ENCODE measurements at regions not wholly inside any gene's neighbourhood (a gene's known extent, or its start where the extent isn't known, plus 50 kb on each side); places are given as distances from the start of the nearest gene placed in this dataset.

DNA sequence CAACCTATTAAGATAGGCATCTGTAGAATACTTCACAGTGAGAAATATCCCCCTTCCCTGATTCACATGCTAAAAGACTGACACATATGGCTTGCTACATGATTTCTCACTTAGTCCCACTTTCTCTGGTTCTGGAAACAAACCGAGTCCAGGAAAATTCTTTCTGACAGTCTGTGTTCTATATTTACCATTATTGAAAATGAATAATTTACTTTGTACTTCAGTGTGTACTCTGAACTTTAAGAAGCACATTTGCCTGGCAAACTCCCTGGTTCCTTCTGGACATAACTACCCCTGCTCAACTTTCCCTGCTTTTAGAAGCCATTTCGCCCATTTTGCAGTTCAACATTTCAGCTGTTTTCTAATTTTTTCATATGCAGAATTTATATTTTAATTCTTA is 53.6 kb downstream of the APCS start:
- ChIA-PET POLR2A (no interaction called here), CTCF (interaction anchor here (1.3 kb wide), 1 partner anchor 367 kb away, joined by 3 read pairs; no protein-coding TSS in a partner anchor)
- Histone ChIP-seq H3K27ac (ENCODE audit: insufficient read depth, low read depth, low read length) (no peak overlapping the region), H3K4me3 (replicated peaks in 1 of 3; ENCODE audit: insufficient read depth in 1 of 3, low read depth in 1 of 3, low read length in 3 of 3) (no peak overlapping the region), H2AFZ (ENCODE audit: low read depth, low read length) (no peak overlapping the region), H3K79me2 (ENCODE audit: control insufficient read depth, insufficient read depth, low read length) (no peaks in the 10 kb centered on the region), H3K4me1 (ENCODE audit: control insufficient read depth, extremely low read depth, insufficient read depth, low read length) (no peaks in the 10 kb centered on the region), H3K9me1 (replicated peaks; ENCODE audit: control insufficient read depth, extremely low read depth, insufficient read depth, low read length) (no peaks in the 10 kb centered on the region), H4K20me1 (replicated peaks; ENCODE audit: control insufficient read depth, extremely low read depth, insufficient read depth, low read length) (no peaks in the 10 kb centered on the region), H3K9me3 (replicated peaks; ENCODE audit: control insufficient read depth, insufficient read depth, low read length) (peaks cover 2% of the 10 kb centered on the region), H3K27me3 (ENCODE audit: control insufficient read depth in 2 of 2, insufficient read depth in 2 of 2, low read length in 2 of 2) (no peaks in the 10 kb centered on the region), H3K36me3 (ENCODE audit: control insufficient read depth in 2 of 2, extremely low read depth in 1 of 2, insufficient read depth in 2 of 2, low read length in 2 of 2) (no peaks in the 10 kb centered on the region), H3K4me2 (ENCODE audit: insufficient read depth, low read length) (no peak overlapping the region), H3K9ac (replicated peaks; ENCODE audit: extremely low read depth, insufficient read depth, low read length) (no peak overlapping the region)
- DNase-seq (ENCODE audit: low read depth, low spot score) (no peak), FAIRE-seq (no peak)
- TF ChIP-seq EZH2 (IDR thresholded peaks at IDR 0.05; ENCODE audit: borderline replicate concordance, low read depth, low read length, severe bottlenecking) (no peak), GATA2 (IDR thresholded peaks at IDR 0.05; ENCODE audit: insufficient read depth, insufficient read length, low read depth, low read length) (no peak), POLR2A (IDR thresholded peaks at IDR 0.05; ENCODE audit: low read depth, low read length) (no peak), FOS (IDR thresholded peaks at IDR 0.05; ENCODE audit: borderline replicate concordance, insufficient read depth, low read length) (no peak), JUN (IDR thresholded peaks at IDR 0.05; ENCODE audit: borderline replicate concordance, insufficient read depth, insufficient read length, low read depth) (no peak), MYC (IDR thresholded peaks at IDR 0.05; ENCODE audit: low read depth, low read length) (no peak), POLR2AphosphoS5 (IDR thresholded peaks at IDR 0.05; ENCODE audit: insufficient read depth, low read depth, low read length) (no peak)
- TF ChIP-seq, protein P1, sequence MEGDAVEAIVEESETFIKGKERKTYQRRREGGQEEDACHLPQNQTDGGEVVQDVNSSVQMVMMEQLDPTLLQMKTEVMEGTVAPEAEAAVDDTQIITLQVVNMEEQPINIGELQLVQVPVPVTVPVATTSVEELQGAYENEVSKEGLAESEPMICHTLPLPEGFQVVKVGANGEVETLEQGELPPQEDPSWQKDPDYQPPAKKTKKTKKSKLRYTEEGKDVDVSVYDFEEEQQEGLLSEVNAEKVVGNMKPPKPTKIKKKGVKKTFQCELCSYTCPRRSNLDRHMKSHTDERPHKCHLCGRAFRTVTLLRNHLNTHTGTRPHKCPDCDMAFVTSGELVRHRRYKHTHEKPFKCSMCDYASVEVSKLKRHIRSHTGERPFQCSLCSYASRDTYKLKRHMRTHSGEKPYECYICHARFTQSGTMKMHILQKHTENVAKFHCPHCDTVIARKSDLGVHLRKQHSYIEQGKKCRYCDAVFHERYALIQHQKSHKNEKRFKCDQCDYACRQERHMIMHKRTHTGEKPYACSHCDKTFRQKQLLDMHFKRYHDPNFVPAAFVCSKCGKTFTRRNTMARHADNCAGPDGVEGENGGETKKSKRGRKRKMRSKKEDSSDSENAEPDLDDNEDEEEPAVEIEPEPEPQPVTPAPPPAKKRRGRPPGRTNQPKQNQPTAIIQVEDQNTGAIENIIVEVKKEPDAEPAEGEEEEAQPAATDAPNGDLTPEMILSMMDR (IDR thresholded peaks at IDR 0.05; ENCODE audit: extremely low read depth in 1 of 2, insufficient read depth in 1 of 2, low read depth in 1 of 2, low read length in 2 of 2): no peak
- TF ChIP-seq, protein P2, sequence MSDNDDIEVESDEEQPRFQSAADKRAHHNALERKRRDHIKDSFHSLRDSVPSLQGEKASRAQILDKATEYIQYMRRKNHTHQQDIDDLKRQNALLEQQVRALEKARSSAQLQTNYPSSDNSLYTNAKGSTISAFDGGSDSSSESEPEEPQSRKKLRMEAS (IDR thresholded peaks at IDR 0.05; ENCODE audit: insufficient read depth, insufficient read length): no peak
- no TSS peak for BruUV-seq (replicated peaks)
- intact Hi-C loops (cut with micrococcal nuclease) (no loop called here), dilution Hi-C loops (cut with MboI; ENCODE audit: extremely low pct_ligation_motif_present, low sequenced_read_pairs) (no loop called here)

Measured in endothelial cell of umbilical vein (primary cell).